NCI-H1417 (cell line): ENCODE measurements at regions not wholly inside any gene's neighbourhood (a gene's known extent, or its start where the extent isn't known, plus 50 kb on each side); places are given as distances from the start of the nearest gene placed in this dataset.

Experiments used
- DNase-seq, 3 experiments: peaks; one replicate each; lab custom pipeline; 2025; lab: John Stamatoyannopoulos, UW

GRCh38 chr4:134019657-134020056 is 181.9 kb downstream of the PABPC4L start:
- DNase-seq: no peak

GRCh38 chr4:134018846-134019245 is 182.7 kb downstream of the PABPC4L start:
- DNase-seq: no peak

- no peak for DNase-seq
These were observed 200.5 kb downstream of the PABPC4L start for GRCh38 chr4:134001057-134001456.

- DNase-seq: no peak
These were observed 204.2 kb downstream of the PABPC4L start for GRCh38 chr4:133997436-133997835.

GRCh38 chr4:133996431-133997121 is 205.0 kb downstream of the PABPC4L start:
- no peak for DNase-seq

GRCh38 chr4:133995243-133995960 is 206.2 kb downstream of the PABPC4L start:
- DNase-seq: no peak

GRCh38 chr4:133982533-133983224 is 218.9 kb downstream of the PABPC4L start:
- DNase-seq: no peak

- DNase-seq: no peak
These were observed 220.3 kb downstream of the PABPC4L start for GRCh38 chr4:133981327-133981726.

GRCh38 chr4:133972586-133972985 is 229.0 kb downstream of the PABPC4L start:
- peak in 1 of 3 experiments; percentile 73 for DNase-seq

GRCh38 chr4:133969202-133969848 is 232.3 kb downstream of the PABPC4L start:
- DNase-seq: peak in 2 of 3 experiments; percentile 10 to 57

GRCh38 chr4:133968174-133968573 is 233.4 kb downstream of the PABPC4L start:
- no peak for DNase-seq

GRCh38 chr4:133960975-133961374 is 240.6 kb downstream of the PABPC4L start:
- DNase-seq: no peak

GRCh38 chr4:133943081-133943480 is 258.5 kb downstream of the PABPC4L start:
- no peak for DNase-seq

GRCh38 chr4:133938061-133938460 is 263.5 kb downstream of the PABPC4L start:
- peak in 1 of 3 experiments; percentile 41 for DNase-seq

GRCh38 chr4:133929531-133930239 is 271.9 kb downstream of the PABPC4L start:
- no peak for DNase-seq

- DNase-seq: peak in 1 of 3 experiments; percentile 12
These were observed 280.1 kb downstream of the PABPC4L start for GRCh38 chr4:133921280-133922195.

- no peak for DNase-seq
These were observed 281.4 kb downstream of the PABPC4L start for GRCh38 chr4:133920236-133920635.

GRCh38 chr4:133910165-133910564 is 291.4 kb downstream of the PABPC4L start:
- DNase-seq: peak in 2 of 3 experiments; percentile 1 to 49

GRCh38 chr4:133903029-133903428 is 298.6 kb downstream of the PABPC4L start:
- no peak for DNase-seq

GRCh38 chr4:133891011-133891410 is 310.6 kb downstream of the PABPC4L start:
- no peak for DNase-seq

GRCh38 chr4:133887723-133888122 is 313.9 kb downstream of the PABPC4L start:
- DNase-seq: no peak
